GM12891 (cell line): ENCODE measurements at regions not wholly inside any gene's neighbourhood (a gene's known extent, or its start where the extent isn't known, plus 50 kb on each side); places are given as distances from the start of the nearest gene placed in this dataset.

ENCODE experiments used
- POLR2A ChIP-seq: IDR thresholded peaks from 2 replicates; pipeline ENCODE4 v1.6.1; 2011; ENCODE audit warnings: low read depth, low read length, control low read depth
- POLR2AphosphoS5 ChIP-seq: IDR thresholded peaks from 2 replicates; pipeline ENCODE4 v1.6.1; 2011; ENCODE audit warnings: low read depth, low read length, control low read depth
- SPI1 ChIP-seq: IDR thresholded peaks from 2 replicates; pipeline ENCODE4 v1.6.1; 2011; ENCODE audit warnings: low read depth, low read length, control low read depth
- TAF1 ChIP-seq: IDR thresholded peaks from 2 replicates; pipeline ENCODE4 v1.6.1; 2011; ENCODE audit warnings: low read depth, low read length, control low read depth

DNA sequence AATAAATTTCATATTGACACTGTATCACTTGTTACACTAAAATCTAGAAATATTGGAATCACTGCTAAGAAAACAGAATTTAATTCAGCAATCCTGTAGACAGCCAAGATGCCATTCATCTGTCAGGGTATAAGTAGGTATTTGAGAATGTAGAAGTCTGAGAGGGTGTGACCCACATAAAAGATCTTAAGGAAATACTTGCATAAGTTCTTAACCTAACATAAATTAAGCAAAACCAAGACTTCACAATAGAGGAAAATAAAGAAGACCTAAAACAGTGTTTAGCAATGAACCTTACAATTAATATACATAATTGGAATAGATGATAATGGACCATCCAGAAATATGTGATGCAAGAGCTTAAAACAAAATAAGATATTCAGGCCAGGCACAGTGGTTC lies 636.2 kb downstream of the TBC1D4 start:
- TF ChIP-seq POLR2A (no peak), TAF1 (no peak), SPI1 (no peak), POLR2AphosphoS5 (no peak)
